Naive thymus-derived CD4-positive, alpha-beta T cell (primary cell): ENCODE measurements at regions not wholly inside any gene's neighbourhood (a gene's known extent, or its start where the extent isn't known, plus 50 kb on each side); places are given as distances from the start of the nearest gene placed in this dataset.
A peak's percentile ranks its signal among the peaks of the same experiment; 100 is the strongest.
"Not testable (repeated sequence)": the region's sequence is repeated elsewhere in the genome, so short reads cannot be mapped to it uniquely, and the experiment has no call there.

Experiments
- ATAC-seq: fragments of 150-1000 bp; cut with Tn5 transposase; 2 replicates; pipeline ENCODE4 v1.10.0; 2021; ENCODE audit warnings: mild to moderate bottlenecking, moderate library complexity
- CTCF ChIA-PET: fragments of 350-600 bp; sonication (Branson Sonifier 250); formaldehyde crosslinking; loops from one replicate; lab custom pipeline; 2021; ENCODE audit warnings: antibody characterized with exemption; lab: Charles Lee
- POLR2A ChIA-PET: fragments of 350-600 bp; sonication (Branson Sonifier 250); formaldehyde crosslinking; loops from one replicate; lab custom pipeline; 2021; ENCODE audit warnings: antibody characterized with exemption, inconsistent platforms; lab: Charles Lee
- DNase-seq, 9 donors: peaks; one replicate each; pipeline versions ENCODE4 v3.0.0 to v3.0.0-alpha.2; 2020 to 2022; ENCODE audit warnings: mixed read lengths in 1 of 9
- H3K27ac ChIP-seq: one replicate; pipeline ENCODE4 v1.7.0; 2013; ENCODE audit warnings: mild to moderate bottlenecking, low read depth, low read length, moderate library complexity
- H3K27me3 ChIP-seq, 2 donors: one replicate each; pipeline ENCODE4 v1.7.0; 2013; ENCODE audit warnings: low read length in 2 of 2, mild to moderate bottlenecking in 2 of 2, moderate library complexity in 2 of 2; ENCODE audit not compliant: control insufficient read depth in 2 of 2, insufficient read depth in 2 of 2
- H3K36me3 ChIP-seq, 3 experiments: 1 replicate in 2 of 3; 2 replicates in 1 of 3; pipeline ENCODE4 v1.7.0; 2013; ENCODE audit warnings: low read length in 3 of 3, mild to moderate bottlenecking in 3 of 3, moderate library complexity in 1 of 3; ENCODE audit not compliant: insufficient read depth in 3 of 3, control insufficient read depth in 2 of 3
- H3K4me1 ChIP-seq, 2 donors: one replicate each; pipeline ENCODE4 v1.7.0; 2013; ENCODE audit warnings: low read length in 2 of 2, mild to moderate bottlenecking in 2 of 2, moderate library complexity in 1 of 2; ENCODE audit not compliant: control insufficient read depth in 2 of 2, insufficient read depth in 2 of 2
- H3K4me3 ChIP-seq: 2 replicates; pipeline ENCODE4 v1.7.0; 2013; ENCODE audit warnings: mild to moderate bottlenecking, low read length
- H3K9me3 ChIP-seq, 3 experiments: 1 replicate in 2 of 3; 2 replicates in 1 of 3; pipeline ENCODE4 v1.7.0; 2013; ENCODE audit warnings: low read length in 3 of 3; ENCODE audit not compliant: control insufficient read depth in 2 of 3
- H3K27ac Mint-ChIP-seq, 9 donors: one replicate each; pipeline ENCODE4 v1.8.0; 2020 to 2022; ENCODE audit warnings: mixed read lengths in 9 of 9, mild to moderate bottlenecking in 8 of 9, moderate library complexity in 5 of 9, inconsistent platforms in 2 of 9
- H3K27me3 Mint-ChIP-seq, 5 donors: one replicate each; pipeline ENCODE4 v1.8.0; 2021 to 2022; ENCODE audit warnings: mixed read lengths in 5 of 5, mild to moderate bottlenecking in 1 of 5
- H3K36me3 Mint-ChIP-seq, 5 donors: one replicate each; pipeline ENCODE4 v1.8.0; 2020 to 2022; ENCODE audit warnings: mixed read lengths in 5 of 5, mild to moderate bottlenecking in 3 of 5, inconsistent platforms in 1 of 5
- H3K4me1 Mint-ChIP-seq, 7 donors: one replicate each; pipeline ENCODE4 v1.8.0; 2020 to 2022; ENCODE audit warnings: mixed read lengths in 7 of 7, mild to moderate bottlenecking in 3 of 7, inconsistent platforms in 1 of 7
- H3K4me3 Mint-ChIP-seq, 10 donors: one replicate each; pipeline ENCODE4 v1.8.0; 2020 to 2022; ENCODE audit warnings: mild to moderate bottlenecking in 10 of 10, mixed read lengths in 10 of 10, moderate library complexity in 6 of 10, inconsistent platforms in 2 of 10
- H3K9me3 Mint-ChIP-seq, 11 donors: one replicate each; pipeline ENCODE4 v1.8.0; 2020 to 2022; ENCODE audit warnings: mixed read lengths in 11 of 11, mild to moderate bottlenecking in 4 of 11, inconsistent platforms in 1 of 11, moderate library complexity in 1 of 11
- intact Hi-C, 2 donors: fragments of 100-400 bp; cut with micrococcal nuclease; formaldehyde crosslinking; loops; one replicate each; pipeline ENCODE4 v1.15.1; 2023

DNA sequence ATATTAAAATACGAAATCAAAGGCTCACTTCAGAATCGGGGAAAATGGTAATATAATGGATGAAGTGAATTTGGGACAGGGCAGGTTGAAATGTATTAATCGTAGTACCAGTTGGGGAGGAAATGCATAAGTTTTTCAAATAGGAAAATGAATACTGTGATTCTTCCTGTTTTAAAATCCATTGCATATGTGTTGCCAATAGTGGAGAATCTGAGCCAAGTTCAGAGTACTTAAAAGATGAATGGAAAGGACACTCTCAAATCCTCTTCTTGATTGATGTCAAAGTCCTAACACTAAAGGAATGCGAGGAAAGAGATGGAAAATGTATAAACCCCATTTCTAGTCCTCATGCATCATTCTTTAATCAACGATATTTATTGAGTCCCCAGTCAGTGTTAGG, 160.9 kb upstream of the CCNG1 start:
- Histone ChIP-seq H3K36me3 (no peaks in the 10 kb centered on the region), H3K4me1 (no peaks in the 10 kb centered on the region), H3K9me3 (no peaks in the 10 kb centered on the region), H3K27ac (no peak overlapping the region), H3K27me3 (no peaks in the 10 kb centered on the region), H3K4me3 (no peak overlapping the region)
- Mint-ChIP-seq H3K9me3 (peaks cover 0 to 10% (median 4%) of the 10 kb centered on the region in 11 donors), H3K27me3 (peaks cover 0 to 5% (median 0%) of the 10 kb centered on the region in 5 donors), H3K4me1 (no peaks in the 10 kb centered on the region), H3K36me3 (no peaks in the 10 kb centered on the region), H3K4me3 (no peak overlapping the region), H3K27ac (no peak overlapping the region)
- no peak for DNase-seq
- intact Hi-C loops, result no loop called here
- ATAC-seq, result no peak
- CTCF ChIA-PET, result no interaction called here
- POLR2A ChIA-PET, result no interaction called here

DNA sequence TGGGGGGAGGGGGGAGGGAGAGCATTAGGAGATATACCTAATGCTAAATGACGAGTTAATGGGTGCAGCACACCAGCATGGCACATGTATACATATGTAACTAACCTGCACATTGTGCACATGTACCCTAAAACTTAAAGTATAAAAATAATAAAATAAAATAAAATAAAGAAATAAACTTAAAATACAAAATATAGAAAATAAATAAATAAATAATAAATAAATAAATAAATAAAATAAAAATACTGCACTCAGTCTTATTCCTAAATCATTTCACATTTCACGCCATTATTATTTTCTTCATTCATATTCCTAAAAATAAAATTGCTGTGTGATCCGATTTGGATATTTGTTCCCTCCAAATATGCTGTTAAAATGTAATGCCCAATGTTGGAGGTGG, 156.5 kb upstream of the CCNG1 start:
- H3K4me3 Mint-ChIP-seq, DNase-seq, CTCF ChIA-PET, H3K9me3 ChIP-seq, ATAC-seq, H3K36me3 Mint-ChIP-seq, H3K27me3 Mint-ChIP-seq, H3K36me3 ChIP-seq, H3K4me3 ChIP-seq, H3K27me3 ChIP-seq, intact Hi-C loops, POLR2A ChIA-PET, H3K27ac ChIP-seq, H3K27ac Mint-ChIP-seq, H3K4me1 ChIP-seq, H3K4me1 Mint-ChIP-seq: not testable (repeated sequence)
- H3K9me3 Mint-ChIP-seq, result peaks cover 0 to 12% (median 3%) of the 10 kb centered on the region in 11 donors

DNA sequence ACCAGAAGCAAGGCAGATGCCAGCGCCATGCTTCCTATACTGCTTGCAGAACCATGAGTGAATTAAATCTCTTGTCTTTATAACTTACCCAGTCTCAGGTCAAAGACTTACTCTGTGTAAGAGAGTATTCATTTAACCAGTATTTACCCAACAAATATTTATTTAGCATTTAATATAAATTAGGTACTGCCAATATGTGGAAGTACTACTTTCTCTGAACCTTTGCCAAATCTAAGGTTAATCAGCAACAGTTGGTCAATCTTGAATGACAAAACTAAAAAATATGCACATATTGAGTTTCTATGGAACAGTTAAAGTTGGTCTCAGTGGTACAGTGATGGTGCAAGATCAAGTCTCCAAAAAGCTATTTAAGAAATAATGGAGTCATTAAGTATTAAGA, 155.9 kb upstream of the CCNG1 start:
- Mint-ChIP-seq H3K9me3 (peaks cover 0 to 14% (median 3%) of the 10 kb centered on the region in 11 donors), H3K4me1 (no peaks in the 10 kb centered on the region), H3K27me3 (peaks cover 0 to 5% (median 0%) of the 10 kb centered on the region in 5 donors), H3K27ac (no peak overlapping the region), H3K4me3 (no peak overlapping the region), H3K36me3 (no peaks in the 10 kb centered on the region)
- Histone ChIP-seq H3K27me3 (no peaks in the 10 kb centered on the region), H3K4me1 (no peaks in the 10 kb centered on the region), H3K36me3 (no peaks in the 10 kb centered on the region), H3K27ac (no peak overlapping the region), H3K4me3 (no peak overlapping the region), H3K9me3 (no peaks in the 10 kb centered on the region)
- DNase-seq (no peak), ATAC-seq (no peak)
- ChIA-PET POLR2A (no interaction called here), CTCF (no interaction called here)
- intact Hi-C loops, result no loop called here

DNA sequence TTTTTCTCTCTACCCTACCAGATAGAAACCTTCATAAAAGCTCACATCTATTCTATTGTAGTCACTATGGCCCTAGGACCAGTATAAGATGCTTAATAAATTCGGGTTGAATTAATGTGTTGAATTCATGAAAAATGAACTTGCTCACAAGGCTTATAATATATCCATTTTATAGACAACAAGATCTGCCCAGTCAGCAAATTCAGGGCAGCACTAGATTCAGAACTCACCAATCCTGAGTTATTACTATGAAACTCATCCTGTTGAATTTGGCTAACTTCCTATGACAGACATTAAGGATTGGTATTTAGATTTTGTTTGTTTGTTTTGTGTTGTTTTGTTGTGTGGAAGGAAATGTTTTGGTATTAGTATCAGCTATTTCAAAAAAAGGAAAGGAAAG, 143.6 kb upstream of the CCNG1 start:
- DNase-seq, result no peak
- H3K27me3 ChIP-seq, result no peaks in the 10 kb centered on the region
- no peak overlapping the region for H3K4me3 ChIP-seq
- Mint-ChIP-seq H3K9me3 (peaks cover 0 to 2% (median 0%) of the 10 kb centered on the region in 11 donors), H3K27me3 (peaks cover 2 to 21% (median 15%) of the 10 kb centered on the region in 5 donors), H3K4me3 (no peak overlapping the region), H3K4me1 (no peaks in the 10 kb centered on the region), H3K27ac (no peak overlapping the region), H3K36me3 (no peaks in the 10 kb centered on the region)
- H3K9me3 ChIP-seq, result no peaks in the 10 kb centered on the region
- no peaks in the 10 kb centered on the region for H3K4me1 ChIP-seq
- CTCF ChIA-PET, result no interaction called here
- POLR2A ChIA-PET, result no interaction called here
- H3K36me3 ChIP-seq, result no peaks in the 10 kb centered on the region
- intact Hi-C loops, result no loop called here
- H3K27ac ChIP-seq, result no peak overlapping the region
- no peak for ATAC-seq

DNA sequence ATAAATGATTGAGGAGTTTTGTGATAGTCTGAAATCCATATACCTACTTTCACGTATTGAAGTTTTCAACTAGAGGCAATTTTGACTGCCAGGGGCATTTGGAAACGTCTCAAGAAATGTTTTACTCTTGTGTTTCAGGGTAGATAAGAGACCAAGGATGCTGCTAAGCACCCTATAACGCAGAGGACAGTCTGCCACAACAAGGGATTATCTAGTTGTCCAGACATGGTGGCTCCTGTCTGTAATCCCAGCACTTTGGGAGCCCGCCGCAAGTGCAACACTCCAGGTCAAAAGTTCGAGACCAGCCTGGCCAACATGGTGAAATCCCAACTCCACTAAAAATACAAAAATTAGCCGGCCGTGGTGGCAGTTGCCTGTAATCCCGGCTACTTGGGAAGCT, 133.7 kb upstream of the CCNG1 start:
- H3K9me3 Mint-ChIP-seq, result no peaks in the 10 kb centered on the region
- Histone ChIP-seq H3K36me3 (no peaks in the 10 kb centered on the region), H3K27me3 (no peaks in the 10 kb centered on the region), H3K9me3 (no peaks in the 10 kb centered on the region), H3K27ac (no peak overlapping the region), H3K4me3 (no peak overlapping the region), H3K4me1 (no peaks in the 10 kb centered on the region)
- no peaks in the 10 kb centered on the region for H3K4me1 Mint-ChIP-seq
- CTCF ChIA-PET, result no interaction called here
- no peak for ATAC-seq
- peaks cover 4 to 17% (median 8%) of the 10 kb centered on the region in 5 donors for H3K27me3 Mint-ChIP-seq
- intact Hi-C loops, result loop anchor here in 1 of 2 donors (2.0 kb wide), 1 partner anchor 105 kb away; no protein-coding TSS in a partner anchor
- H3K4me3 Mint-ChIP-seq, result no peak overlapping the region
- DNase-seq, result no peak
- no peaks in the 10 kb centered on the region for H3K36me3 Mint-ChIP-seq
- POLR2A ChIA-PET, result no interaction called here
- no peak overlapping the region for H3K27ac Mint-ChIP-seq

DNA sequence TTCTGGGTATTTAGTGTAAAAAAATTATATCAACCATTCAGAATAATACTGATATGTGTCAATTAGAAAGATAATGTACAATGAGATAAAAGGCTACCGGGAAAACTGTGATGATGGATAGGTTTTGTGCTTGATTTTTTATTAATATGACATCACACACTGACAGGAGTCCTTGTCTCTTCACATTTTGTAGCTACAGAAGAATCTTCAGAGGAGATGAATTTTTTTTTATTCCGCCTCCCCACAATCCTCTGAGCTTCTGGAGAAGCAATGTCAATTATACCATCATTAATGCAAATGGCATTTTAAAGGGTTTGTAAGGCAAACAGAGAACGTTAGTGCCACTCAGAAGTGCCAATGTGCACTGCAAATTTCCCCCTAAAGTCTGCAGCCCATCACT, 131.7 kb upstream of the CCNG1 start:
- intact Hi-C loops, result loop anchor here (1.0 to 2.0 kb wide), 3 partner anchors 42 to 103 kb away; no protein-coding TSS in a partner anchor
- Histone ChIP-seq H3K27ac (no peak overlapping the region), H3K36me3 (no peaks in the 10 kb centered on the region), H3K4me1 (no peaks in the 10 kb centered on the region), H3K4me3 (no peak overlapping the region), H3K27me3 (no peaks in the 10 kb centered on the region), H3K9me3 (no peaks in the 10 kb centered on the region)
- H3K4me1 Mint-ChIP-seq, result peaks cover 0 to 3% (median 0%) of the 10 kb centered on the region in 7 donors
- ATAC-seq, result no peak
- H3K27ac Mint-ChIP-seq, result no peak overlapping the region
- no peaks in the 10 kb centered on the region for H3K9me3 Mint-ChIP-seq
- no peak for DNase-seq
- H3K27me3 Mint-ChIP-seq, result peaks cover 0 to 10% (median 4%) of the 10 kb centered on the region in 5 donors
- H3K4me3 Mint-ChIP-seq, result no peak overlapping the region
- ChIA-PET CTCF (interaction anchor here (0.6 kb wide), 1 partner anchor 27 kb away, joined by 3 read pairs; no protein-coding TSS in a partner anchor), POLR2A (no interaction called here)
- no peaks in the 10 kb centered on the region for H3K36me3 Mint-ChIP-seq

DNA sequence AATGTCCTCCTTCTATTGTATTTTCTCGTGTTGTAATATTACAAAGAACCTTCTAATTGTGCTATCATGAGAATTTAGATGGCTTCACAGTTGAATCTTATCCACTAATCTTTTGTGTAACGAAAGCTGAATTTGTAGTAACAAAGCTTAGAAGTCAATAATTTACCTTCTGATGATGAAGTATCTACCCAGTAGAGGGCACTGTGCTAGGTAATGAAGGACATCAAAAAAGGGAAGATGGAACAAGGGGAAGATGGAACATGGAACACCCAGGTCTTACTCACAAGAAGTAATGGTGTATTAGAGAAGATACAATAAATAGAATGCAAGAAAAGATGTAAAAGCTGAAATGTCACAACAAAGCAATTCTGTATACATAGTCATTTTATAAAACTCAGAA, 131.0 kb upstream of the CCNG1 start:
- Mint-ChIP-seq H3K36me3 (no peaks in the 10 kb centered on the region), H3K27me3 (peaks cover 0 to 7% (median 4%) of the 10 kb centered on the region in 5 donors), H3K4me1 (peaks cover 0 to 11% (median 0%) of the 10 kb centered on the region in 7 donors), H3K27ac (no peak overlapping the region), H3K9me3 (no peaks in the 10 kb centered on the region), H3K4me3 (no peak overlapping the region)
- ATAC-seq, result peak; percentile 37
- Histone ChIP-seq H3K36me3 (no peaks in the 10 kb centered on the region), H3K27ac (no peak overlapping the region), H3K4me3 (no peak overlapping the region), H3K27me3 (no peaks in the 10 kb centered on the region), H3K4me1 (no peaks in the 10 kb centered on the region), H3K9me3 (no peaks in the 10 kb centered on the region)
- intact Hi-C loops, result loop anchor here (1.0 kb wide), 2 partner anchors 41 to 102 kb away; no protein-coding TSS in a partner anchor
- no peak for DNase-seq
- ChIA-PET POLR2A (no interaction called here), CTCF (no interaction called here)
